OCI-LY3 (cell line): ENCODE measurements at regions not wholly inside any gene's neighbourhood (a gene's known extent, or its start where the extent isn't known, plus 50 kb on each side); places are given as distances from the start of the nearest gene placed in this dataset.
A peak's percentile ranks its signal among the peaks of the same experiment; 100 is the strongest.

Experiments used
- H2AFZ ChIP-seq: fragments of 200-600, 300-600 bp; shearing (Covaris generic); 2 replicates; pipeline ENCODE4 v1.6.0; 2014; ENCODE audit warnings: antibody characterized with exemption, low read depth, low read length
- H3K27ac ChIP-seq: fragments of 200-600, 300-600 bp; sonication (generic); 2 replicates; pipeline ENCODE4 v1.5.1; 2014; ENCODE audit warnings: mild to moderate bottlenecking, low read length, moderate library complexity, mixed read lengths
- H3K27me3 ChIP-seq: fragments of 200-600, 300-600 bp; sonication (generic); 2 replicates; pipeline ENCODE4 v1.6.1; 2014; ENCODE audit warnings: low read depth, low read length, mixed read lengths
- H3K36me3 ChIP-seq: fragments of 200-600, 300-600 bp; sonication (generic); replicated peaks from 2 replicates; pipeline ENCODE3; 2014; ENCODE audit warnings: low read depth, low read length, mixed read lengths
- H3K4me1 ChIP-seq: fragments of 300-600, 200-600 bp; sonication (generic); 2 replicates; pipeline ENCODE4 v1.6.1; 2014; ENCODE audit warnings: low read length, mixed read lengths
- H3K4me2 ChIP-seq: fragments of 200-600, 300-600 bp; sonication (generic); 2 replicates; pipeline ENCODE4 v1.6.1; 2014; ENCODE audit warnings: low read length, mixed read lengths
- H3K4me3 ChIP-seq: fragments of 300-600, 200-600 bp; sonication (generic); 2 replicates; pipeline ENCODE4 v1.5.1; 2014; ENCODE audit warnings: antibody characterized with exemption, mild to moderate bottlenecking, low read length, moderate library complexity
- H3K79me2 ChIP-seq: fragments of 300-600, 200-600 bp; shearing (Covaris generic); 2 replicates; pipeline ENCODE4 v1.6.1; 2014; ENCODE audit warnings: mild to moderate bottlenecking, low read length, mixed read lengths
- H3K9ac ChIP-seq: fragments of 300-600, 200-600 bp; shearing (Covaris generic); 2 replicates; pipeline ENCODE4 v1.6.0; 2014; ENCODE audit warnings: mild to moderate bottlenecking, low read length, moderate library complexity
- H3K9me3 ChIP-seq: fragments of 200-600, 300-600 bp; shearing (Covaris generic); 2 replicates; pipeline ENCODE4 v1.6.1; 2014; ENCODE audit warnings: low read length, mixed read lengths; ENCODE audit not compliant: insufficient read depth
- H4K20me1 ChIP-seq: fragments of 200-600, 300-600 bp; sonication (generic); 2 replicates; pipeline ENCODE4 v1.6.1; 2016; ENCODE audit warnings: low read length, mixed read lengths; ENCODE audit not compliant: insufficient read depth
- CTCF ChIP-seq: fragments of 200-600, 300-600 bp; sonication (generic); IDR thresholded peaks from 2 replicates; pipeline ENCODE4 v1.5.1; 2014; ENCODE audit warnings: antibody characterized with exemption, low read length, low read depth
- EZH2phosphoT487 ChIP-seq: fragments of 200-600 bp; shearing (Covaris generic); IDR thresholded peaks from 2 replicates; pipeline ENCODE4 v1.6.1; 2018; ENCODE audit warnings: antibody characterized with exemption, mixed run types, low read depth

- peak overlapping the region; percentile 50 for H3K4me3 ChIP-seq
- peaks cover 69% of the 10 kb centered on the region for H3K4me1 ChIP-seq
- H3K9ac ChIP-seq: peak overlapping the region; percentile 33
- H3K36me3 ChIP-seq: no peaks in the 10 kb centered on the region
- no peaks in the 10 kb centered on the region for H4K20me1 ChIP-seq
- H3K9me3 ChIP-seq: no peaks in the 10 kb centered on the region
- TF ChIP-seq CTCF (peak; percentile 55), EZH2phosphoT487 (no peak)
- H3K79me2 ChIP-seq: no peaks in the 10 kb centered on the region
- peak overlapping the region; percentile 95 for H3K4me2 ChIP-seq
- peaks cover 17% of the 10 kb centered on the region for H3K27me3 ChIP-seq
- H3K27ac ChIP-seq: peak overlapping the region; percentile 61
- H2AFZ ChIP-seq: peak overlapping the region; percentile 64
Measured at GRCh38 chr11:123304828-123305466, 109.9 kb upstream of the CLMP start.

GRCh38 chr11:123303924-123304323 lies 108.9 kb upstream of the CLMP start:
- TF ChIP-seq EZH2phosphoT487 (no peak), CTCF (peak; percentile 33; the same call in 1 of the 2 replicates)
- Histone ChIP-seq H3K79me2 (no peaks in the 10 kb centered on the region), H3K9me3 (no peaks in the 10 kb centered on the region), H3K36me3 (no peaks in the 10 kb centered on the region), H3K4me1 (peaks cover 69% of the 10 kb centered on the region), H3K27ac (peak overlapping the region; percentile 81), H4K20me1 (no peaks in the 10 kb centered on the region), H3K4me3 (peak overlapping the region; percentile 74), H3K4me2 (peak overlapping the region; percentile 95), H2AFZ (no peak overlapping the region), H3K9ac (peak overlapping the region; percentile 58), H3K27me3 (peaks cover 17% of the 10 kb centered on the region)

GRCh38 chr11:123302751-123303195 lies 107.7 kb upstream of the CLMP start:
- peak; percentile 23; the same call in 1 of the 2 replicates for TF ChIP-seq CTCF
- no peak for TF ChIP-seq EZH2phosphoT487
- Histone ChIP-seq H3K4me1 (peaks cover 64% of the 10 kb centered on the region), H3K4me3 (peak overlapping the region; percentile 74), H3K27me3 (peaks cover 17% of the 10 kb centered on the region), H3K4me2 (peak overlapping the region; percentile 95), H3K9ac (peak overlapping the region; percentile 63), H3K9me3 (no peaks in the 10 kb centered on the region), H4K20me1 (no peaks in the 10 kb centered on the region), H3K79me2 (no peaks in the 10 kb centered on the region), H3K36me3 (no peaks in the 10 kb centered on the region), H3K27ac (peak overlapping the region; percentile 81), H2AFZ (no peak overlapping the region)

GRCh38 chr11:123301696-123302400 lies 106.8 kb upstream of the CLMP start:
- H3K27me3 ChIP-seq: peaks cover 17% of the 10 kb centered on the region

More at GRCh38 chr11:123301696-123302400, 106.8 kb upstream of the CLMP start:
- peak; percentile 89 for TF ChIP-seq CTCF
- TF ChIP-seq EZH2phosphoT487: no peak
- H3K36me3 ChIP-seq: no peaks in the 10 kb centered on the region
- no peaks in the 10 kb centered on the region for H3K79me2 ChIP-seq
- peak overlapping the region; percentile 95 for H3K4me2 ChIP-seq
- H3K27ac ChIP-seq: peak overlapping the region; percentile 81
- peaks cover 60% of the 10 kb centered on the region for H3K4me1 ChIP-seq
- no peaks in the 10 kb centered on the region for H3K9me3 ChIP-seq
- peak overlapping the region; percentile 54; the same call in 1 of the 2 replicates for H2AFZ ChIP-seq
- peak overlapping the region; percentile 63 for H3K9ac ChIP-seq
- no peaks in the 10 kb centered on the region for H4K20me1 ChIP-seq
- H3K4me3 ChIP-seq: peak overlapping the region; percentile 74
